Omental fat pad (tissue), 3 donors: ENCODE measurements at regions not wholly inside any gene's neighbourhood (a gene's known extent, or its start where the extent isn't known, plus 50 kb on each side); places are given as distances from the start of the nearest gene placed in this dataset.

Experiments
- ATAC-seq: fragments of 150-250 bp; one replicate; pipeline ENCODE4 v1.9.1; 2016; ENCODE audit warnings: mild to moderate bottlenecking, moderate library complexity; ENCODE audit not compliant: low FRiP score
- DNase-seq: peaks from one replicate; pipeline ENCODE4 v3.0.0-alpha.2; 2019; ENCODE audit warnings: low spot score
- CTCF ChIP-seq, 3 donors: fragments of 450-650 bp; IDR thresholded peaks; one replicate each; pipeline ENCODE4 v1.5.1; 2016 to 2017; ENCODE audit warnings: antibody characterized with exemption in 3 of 3, mild to moderate bottlenecking in 3 of 3, moderate library complexity in 2 of 3

GRCh38 chr7:19224951-19225350 lies 79.7 kb upstream of the FERD3L start:
- ATAC-seq (no peak), DNase-seq (no peak)
- TF ChIP-seq CTCF (IDR thresholded peaks at IDR 0.05), result no peak

GRCh38 chr7:19215412-19215811 lies 70.2 kb upstream of the FERD3L start:
- no peak for DNase-seq
- no peak for ATAC-seq
- TF ChIP-seq CTCF (IDR thresholded peaks at IDR 0.05), result no peak

- ATAC-seq (no peak), DNase-seq (no peak)
- TF ChIP-seq CTCF (IDR thresholded peaks at IDR 0.05), result no peak
Measured at GRCh38 chr7:19213746-19214145, 68.5 kb upstream of the FERD3L start.

- TF ChIP-seq CTCF (IDR thresholded peaks at IDR 0.05), result no peak
- DNase-seq (no peak), ATAC-seq (no peak)
Measured at GRCh38 chr7:19210893-19211413, 65.7 kb upstream of the FERD3L start.

- no peak for DNase-seq
- TF ChIP-seq CTCF (IDR thresholded peaks at IDR 0.05), result no peak
- no peak for ATAC-seq
Measured at GRCh38 chr7:19209166-19209696, 64.0 kb upstream of the FERD3L start.

GRCh38 chr7:19206721-19207120 lies 61.5 kb upstream of the FERD3L start:
- ATAC-seq (no peak), DNase-seq (no peak)
- no peak for TF ChIP-seq CTCF (IDR thresholded peaks at IDR 0.05)

- DNase-seq (no peak), ATAC-seq (no peak)
- no peak for TF ChIP-seq CTCF (IDR thresholded peaks at IDR 0.05)
Measured at GRCh38 chr7:19203686-19204085, 58.5 kb upstream of the FERD3L start.
